ENCODE measurements at regions not wholly inside any gene's neighbourhood (a gene's known extent, or its start where the extent isn't known, plus 50 kb on each side); places are given as distances from the start of the nearest gene placed in this dataset.

- TF ChIP-seq CTCF (IDR thresholded peaks at IDR 0.05 in 8 of 11, conservative IDR thresholded peaks at IDR 0.05 in 3 of 11) (no peak), POLR2A (IDR thresholded peaks at IDR 0.05) (no peak)
Observed at GRCh38 chr4:15131551-15131950, 129.3 kb downstream of the CPEB2 start.
